IMR-90 (cell line): ENCODE measurements at regions not wholly inside any gene's neighbourhood (a gene's known extent, or its start where the extent isn't known, plus 50 kb on each side); places are given as distances from the start of the nearest gene placed in this dataset.

ENCODE experiments used
- ATAC-seq: fragments of 200-7000 bp; cut with Tn5 transposase; 2 replicates; pipeline ENCODE4 v1.9.1; 2020; ENCODE audit warnings: low read depth, mild to moderate bottlenecking, moderate library complexity
- BruUV-seq: library from RNA; stranded (reverse); fragments of 400-500 nt; replicated peaks from 2 replicates; lab custom pipeline; 2021; lab: Mats Ljungman, UMichigan
- CTCF ChIA-PET: fragments of 300-600 bp; formaldehyde crosslinking; extraction: SDS; loops from one replicate; lab custom pipeline; 2021; ENCODE audit warnings: antibody characterized with exemption; lab: Yijun Ruan, JAX
- POLR2A ChIA-PET: fragments of 300-600 bp; sonication (Branson Sonifier 250); formaldehyde crosslinking; loops from one replicate; lab custom pipeline; 2022; ENCODE audit warnings: antibody characterized with exemption; ENCODE audit not compliant: unreplicated experiment; lab: Charles Lee
- DNase-seq: peaks from one replicate; pipeline ENCODE4 v3.0.0; 2013
- H2AFZ ChIP-seq: replicated peaks from 2 replicates; pipeline ENCODE3; 2013; ENCODE audit warnings: low read length, mild to moderate bottlenecking; ENCODE audit not compliant: poor library complexity
- H2AK5ac ChIP-seq: 2 replicates; pipeline ENCODE4 v1.6.1; 2013; ENCODE audit warnings: low read depth, low read length, inconsistent platforms
- H2AK9ac ChIP-seq: replicated peaks from 2 replicates; pipeline ENCODE3; 2013; ENCODE audit warnings: mild to moderate bottlenecking, low read depth, low read length, moderate library complexity; ENCODE audit not compliant: poor library complexity
- H2BK120ac ChIP-seq: 2 replicates; pipeline ENCODE4 v1.6.1; 2013; ENCODE audit warnings: low read depth, low read length, inconsistent platforms
- H2BK15ac ChIP-seq: 3 replicates; pipeline ENCODE4 v1.6.1; 2013; ENCODE audit warnings: low read depth, low read length, inconsistent platforms
- H2BK20ac ChIP-seq: 2 replicates; pipeline ENCODE4 v1.6.1; 2013; ENCODE audit warnings: low read depth, mild to moderate bottlenecking, inconsistent platforms, low read length, moderate library complexity
- H2BK5ac ChIP-seq: 2 replicates; pipeline ENCODE4 v1.6.1; 2013; ENCODE audit warnings: mild to moderate bottlenecking, low read depth, low read length, inconsistent platforms; ENCODE audit not compliant: poor library complexity, severe bottlenecking
- H3K14ac ChIP-seq: replicated peaks from 2 replicates; pipeline ENCODE4 v1.6.1; 2013; ENCODE audit warnings: low read depth, low read length, inconsistent platforms
- H3K18ac ChIP-seq: 2 replicates; pipeline ENCODE4 v1.6.1; 2013; ENCODE audit warnings: low read depth, low read length, control low read depth
- H3K23ac ChIP-seq: 2 replicates; pipeline ENCODE4 v1.6.1; 2013; ENCODE audit warnings: low read depth, low read length, inconsistent platforms
- H3K27ac ChIP-seq: 2 replicates; pipeline ENCODE4 v1.5.1; 2013; ENCODE audit warnings: mild to moderate bottlenecking, control low read depth, low read length; ENCODE audit not compliant: insufficient read depth
- H3K27me3 ChIP-seq: 2 replicates; pipeline ENCODE4 v1.6.1; 2013; ENCODE audit warnings: low read length; ENCODE audit not compliant: control insufficient read depth, insufficient read depth
- H3K36me3 ChIP-seq: 2 replicates; pipeline ENCODE4 v1.6.1; 2013; ENCODE audit warnings: low read length, mixed read lengths; ENCODE audit not compliant: control insufficient read depth, insufficient read depth
- H3K4ac ChIP-seq: 2 replicates; pipeline ENCODE4 v1.6.1; 2013; ENCODE audit warnings: low read depth, low read length, inconsistent platforms
- H3K4me1 ChIP-seq: 2 replicates; pipeline ENCODE4 v1.6.1; 2013; ENCODE audit warnings: low read length, mixed read lengths; ENCODE audit not compliant: control insufficient read depth, insufficient read depth
- H3K4me2 ChIP-seq: 2 replicates; pipeline ENCODE4 v1.6.1; 2013; ENCODE audit warnings: low read depth, mild to moderate bottlenecking, control low read depth, low read length, moderate library complexity
- H3K4me3 ChIP-seq: 2 replicates; pipeline ENCODE4 v1.5.1; 2013; ENCODE audit warnings: low read depth, mild to moderate bottlenecking, control low read depth, low read length, moderate library complexity; ENCODE audit not compliant: insufficient read depth
- H3K56ac ChIP-seq: 2 replicates; pipeline ENCODE4 v1.6.1; 2013; ENCODE audit warnings: low read length, inconsistent platforms; ENCODE audit not compliant: insufficient read depth; ENCODE audit errors: extremely low read depth
- H3K79me1 ChIP-seq, 2 experiments: 2 replicates each; pipeline ENCODE4 v1.6.1; 2013; ENCODE audit warnings: low read length in 2 of 2, inconsistent platforms in 1 of 2, low read depth in 1 of 2
- H3K9ac ChIP-seq: 2 replicates; pipeline ENCODE4 v1.6.1; 2013; ENCODE audit warnings: low read depth, low read length, control low read depth
- H3K9me1 ChIP-seq: 2 replicates; pipeline ENCODE4 v1.6.1; 2013; ENCODE audit warnings: low read length, inconsistent platforms; ENCODE audit not compliant: insufficient read depth
- H3K9me3 ChIP-seq: 2 replicates; pipeline ENCODE4 v1.6.1; 2013; ENCODE audit warnings: low read length; ENCODE audit not compliant: control insufficient read depth, insufficient read depth
- H4K20me1 ChIP-seq: 2 replicates; pipeline ENCODE4 v1.6.1; 2013; ENCODE audit warnings: low read length, inconsistent platforms; ENCODE audit not compliant: insufficient read depth
- H4K5ac ChIP-seq: 2 replicates; pipeline ENCODE4 v1.6.1; 2013; ENCODE audit warnings: mild to moderate bottlenecking, low read depth, low read length, control low read depth
- H4K8ac ChIP-seq, 2 experiments: 2 replicates each; pipeline ENCODE4 v1.6.1; 2013; ENCODE audit warnings: low read depth in 2 of 2, low read length in 2 of 2, control low read depth in 1 of 2, inconsistent platforms in 1 of 2
- H4K91ac ChIP-seq: 2 replicates; pipeline ENCODE4 v1.6.1; 2013; ENCODE audit warnings: low read depth, low read length, inconsistent platforms; ENCODE audit not compliant: insufficient read depth
- CHD1 ChIP-seq: IDR thresholded peaks from 2 replicates; pipeline ENCODE4 v1.6.1; 2012; ENCODE audit warnings: low read depth, low read length, improper control_type of control experiment
- ELK1 ChIP-seq: fragments of 150-350 bp; IDR thresholded peaks from 2 replicates; pipeline ENCODE4 v1.6.1; 2016; ENCODE audit warnings: low read depth, mild to moderate bottlenecking, low read length, moderate library complexity, borderline replicate concordance
- RCOR1 ChIP-seq: IDR thresholded peaks from 2 replicates; pipeline ENCODE4 v1.6.1; 2012; ENCODE audit warnings: mild to moderate bottlenecking, low read length, improper control_type of control experiment; ENCODE audit not compliant: insufficient replicate concordance
- WGBS, 2 experiments: methylation state at CpG; one replicate each; pipeline versions ENCODE4 v1.1.5 to v1.1.7; 2013; ENCODE audit warnings: missing lambda C conversion rate in 2 of 2; ENCODE audit not compliant: insufficient read length in 1 of 2; ENCODE audit errors: extremely low coverage in 2 of 2; 5-methylcytosine and 5-hydroxymethylcytosine counted together
- dilution Hi-C: fragments of 300-500 bp; cut with HindIII; formaldehyde crosslinking; loops from one replicate; pipeline ENCODE4 v1.14.3; 2018; ENCODE audit warnings: low sequenced_read_pairs; ENCODE audit not compliant: unreplicated experiment
- in situ Hi-C: fragments of 300-500 bp; cut with MboI; formaldehyde crosslinking; loops from 3 replicates; pipeline ENCODE4 v1.14.3; 2019; ENCODE audit warnings: low sequenced_read_pairs, inconsistent platforms, mixed read lengths
- intact Hi-C: fragments of 100-400 bp; cut with micrococcal nuclease; formaldehyde crosslinking; loops from 2 replicates; pipeline ENCODE4 v1.10.0; 2022

- Histone ChIP-seq H4K8ac (no peak overlapping the region), H3K79me1 (no peaks in the 10 kb centered on the region), H3K4me1 (peaks cover 3% of the 10 kb centered on the region), H2BK5ac (no peak overlapping the region), H3K14ac (no peak overlapping the region), H3K4me2 (no peak overlapping the region), H3K56ac (no peak overlapping the region), H2BK120ac (no peak overlapping the region), H3K18ac (no peak overlapping the region), H3K23ac (no peak overlapping the region), H3K9me1 (peaks cover 2% of the 10 kb centered on the region; the same call in 1 of the 2 replicates), H2AK9ac (no peak overlapping the region), H4K20me1 (no peaks in the 10 kb centered on the region), H2AFZ (no peak overlapping the region), H2BK20ac (no peak overlapping the region), H3K4me3 (no peak overlapping the region), H3K36me3 (no peaks in the 10 kb centered on the region), H4K5ac (no peak overlapping the region), H4K91ac (no peak overlapping the region), H2AK5ac (peak overlapping the region; percentile 21; the same call in 1 of the 2 replicates), H3K27me3 (no peaks in the 10 kb centered on the region), H3K9me3 (no peaks in the 10 kb centered on the region), H2BK15ac (peak overlapping the region; percentile 60; the same call in 2 of the 3 replicates), H3K9ac (no peak overlapping the region), H3K27ac (no peak overlapping the region), H3K4ac (no peak overlapping the region; the same call in 1 of the 2 replicates)
- no peak for DNase-seq
- CTCF ChIA-PET: no interaction called here
- no peak for ATAC-seq
- in situ Hi-C loops (no loop called here), intact Hi-C loops (no loop called here), dilution Hi-C loops (no loop called here)
- no CpG with 5 or more reads among the region's 6 CpGs for WGBS, 2 experiments
- POLR2A ChIA-PET: no interaction called here
- no TSS peak for BruUV-seq
- TF ChIP-seq RCOR1: no peak
- no peak for TF ChIP-seq ELK1
- no peak for TF ChIP-seq CHD1
Measured at GRCh38 chr5:31100047-31100575, 93.4 kb upstream of the CDH6 start.
